ENCODE measurements at regions not wholly inside any gene's neighbourhood (a gene's known extent, or its start where the extent isn't known, plus 50 kb on each side); places are given as distances from the start of the nearest gene placed in this dataset.

- no peak overlapping the region for H3K4me3 Mint-ChIP-seq (ENCODE audit: unreplicated experiment)
- no peaks in the 10 kb centered on the region for H3K4me1 Mint-ChIP-seq (ENCODE audit: low read depth)
- no peak overlapping the region for H3K27ac Mint-ChIP-seq (ENCODE audit: unreplicated experiment)
- no peaks in the 10 kb centered on the region for H3K9me3 Mint-ChIP-seq (ENCODE audit: low read depth)
- no peak for DNase-seq (ENCODE audit: low spot score)
- no peaks in the 10 kb centered on the region for H3K36me3 Mint-ChIP-seq (ENCODE audit: low read depth)
- TF ChIP-seq, protein P1, sequence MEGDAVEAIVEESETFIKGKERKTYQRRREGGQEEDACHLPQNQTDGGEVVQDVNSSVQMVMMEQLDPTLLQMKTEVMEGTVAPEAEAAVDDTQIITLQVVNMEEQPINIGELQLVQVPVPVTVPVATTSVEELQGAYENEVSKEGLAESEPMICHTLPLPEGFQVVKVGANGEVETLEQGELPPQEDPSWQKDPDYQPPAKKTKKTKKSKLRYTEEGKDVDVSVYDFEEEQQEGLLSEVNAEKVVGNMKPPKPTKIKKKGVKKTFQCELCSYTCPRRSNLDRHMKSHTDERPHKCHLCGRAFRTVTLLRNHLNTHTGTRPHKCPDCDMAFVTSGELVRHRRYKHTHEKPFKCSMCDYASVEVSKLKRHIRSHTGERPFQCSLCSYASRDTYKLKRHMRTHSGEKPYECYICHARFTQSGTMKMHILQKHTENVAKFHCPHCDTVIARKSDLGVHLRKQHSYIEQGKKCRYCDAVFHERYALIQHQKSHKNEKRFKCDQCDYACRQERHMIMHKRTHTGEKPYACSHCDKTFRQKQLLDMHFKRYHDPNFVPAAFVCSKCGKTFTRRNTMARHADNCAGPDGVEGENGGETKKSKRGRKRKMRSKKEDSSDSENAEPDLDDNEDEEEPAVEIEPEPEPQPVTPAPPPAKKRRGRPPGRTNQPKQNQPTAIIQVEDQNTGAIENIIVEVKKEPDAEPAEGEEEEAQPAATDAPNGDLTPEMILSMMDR (IDR thresholded peaks at IDR 0.05) = no peak
- H3K27me3 Mint-ChIP-seq (ENCODE audit: low read depth) = peaks cover 5% of the 10 kb centered on the region
These were observed 51.8 kb upstream of the GPRC5B start for GRCh38 chr16:19936441-19936840.

DNA sequence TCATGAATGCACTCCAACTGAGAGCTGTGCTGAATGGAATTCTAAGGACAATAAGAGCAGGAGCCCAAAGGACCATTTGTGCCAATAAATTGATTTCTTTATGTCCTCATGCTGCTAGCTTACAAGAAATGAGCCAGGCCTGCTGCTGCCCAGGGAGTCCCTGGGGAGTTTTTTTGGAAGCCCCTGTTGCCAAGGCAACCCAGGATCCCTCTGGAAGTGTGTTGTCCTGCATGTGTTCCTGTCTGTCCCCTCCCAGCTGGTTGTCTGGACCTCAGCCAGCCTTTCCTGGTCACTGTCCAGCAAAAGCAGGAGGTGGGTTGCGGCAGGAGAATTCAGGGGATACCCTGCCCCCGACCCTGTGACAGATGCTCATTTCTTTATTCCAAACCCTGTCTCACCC, 51.0 kb upstream of the GPRC5B start:
- TF ChIP-seq, protein P1 (IDR thresholded peaks at IDR 0.05) = no peak
- DNase-seq (ENCODE audit: low spot score) = no peak
- no peak overlapping the region for H3K27ac Mint-ChIP-seq (ENCODE audit: unreplicated experiment)
- no peak overlapping the region for H3K4me3 Mint-ChIP-seq (ENCODE audit: unreplicated experiment)
- H3K9me3 Mint-ChIP-seq (ENCODE audit: low read depth) = no peaks in the 10 kb centered on the region
- H3K4me1 Mint-ChIP-seq (ENCODE audit: low read depth) = no peaks in the 10 kb centered on the region
- H3K27me3 Mint-ChIP-seq (ENCODE audit: low read depth) = peaks cover 5% of the 10 kb centered on the region
- H3K36me3 Mint-ChIP-seq (ENCODE audit: low read depth) = no peaks in the 10 kb centered on the region

Measured in chondrocyte (in vitro differentiated cells).